NCI-H446 (cell line): ENCODE measurements at regions not wholly inside any gene's neighbourhood (a gene's known extent, or its start where the extent isn't known, plus 50 kb on each side); places are given as distances from the start of the nearest gene placed in this dataset.

Experiments
- DNase-seq, 2 experiments: peaks; one replicate each; lab custom pipeline; 2025; lab: John Stamatoyannopoulos, UW

- DNase-seq, result no peak
These were observed 177.4 kb downstream of the BTG1 start for GRCh38 chr12:91968076-91968776.

DNA sequence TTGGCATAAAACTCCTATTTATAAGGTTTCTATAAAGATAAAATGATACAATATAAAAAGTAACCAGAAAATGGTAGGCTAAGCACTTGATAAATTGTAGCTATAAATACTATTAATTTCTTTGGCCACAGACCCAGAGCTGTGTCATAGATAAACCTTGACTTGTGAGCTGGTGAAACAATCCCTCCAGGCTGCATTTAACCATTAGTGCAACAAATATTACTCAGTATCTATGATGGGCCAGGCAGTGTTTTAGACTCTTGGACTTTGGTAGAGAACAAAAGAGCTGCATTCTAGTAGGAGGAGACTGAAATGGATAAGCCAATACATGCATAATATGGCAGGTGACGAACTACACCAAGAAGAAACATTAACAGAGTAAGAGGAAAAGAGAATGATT, 178.1 kb downstream of the BTG1 start:
- DNase-seq, result no peak

DNA sequence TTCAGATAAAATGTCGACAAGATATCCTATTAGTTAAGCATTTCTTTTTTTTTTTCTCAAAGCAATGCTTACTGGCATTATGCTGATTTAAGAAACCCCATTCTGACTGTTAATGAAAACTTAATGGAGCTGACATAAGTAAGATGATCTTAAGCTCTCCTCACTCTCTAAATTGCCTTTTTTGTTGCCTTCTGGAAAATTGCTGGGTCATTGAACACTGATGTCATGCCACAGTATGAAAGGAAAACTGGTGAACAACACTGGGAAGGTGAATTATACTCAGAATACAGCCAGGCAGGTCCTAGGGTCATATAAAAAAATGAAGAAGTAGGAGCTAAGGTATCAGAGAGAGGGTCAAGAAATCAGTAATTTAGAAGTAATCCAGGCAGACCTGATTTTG, 179.9 kb downstream of the BTG1 start:
- no peak for DNase-seq

GRCh38 chr12:91964501-91964900, 181.1 kb downstream of the BTG1 start:
- no peak for DNase-seq

- DNase-seq, result no peak
These were observed 186.4 kb downstream of the BTG1 start for GRCh38 chr12:91959220-91959619.

DNA sequence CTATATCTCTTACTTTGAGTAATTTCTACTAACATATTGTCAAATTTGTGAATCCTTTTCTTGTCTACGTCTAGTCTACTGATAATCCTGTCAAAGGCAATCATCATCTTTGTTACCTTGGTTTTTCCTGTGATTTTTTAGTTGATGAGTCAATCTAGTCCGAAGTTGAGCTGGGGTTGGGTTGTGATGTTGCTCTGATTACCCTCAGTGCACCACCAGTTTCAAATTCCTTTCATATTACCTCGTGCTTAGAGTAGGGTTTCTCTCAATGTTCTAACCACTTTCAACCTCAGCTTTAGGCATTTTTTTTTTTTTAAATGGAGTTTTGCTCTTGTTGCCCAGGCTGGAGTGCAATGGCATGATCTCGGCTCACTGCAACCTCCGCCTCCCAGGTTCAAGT, 186.8 kb downstream of the BTG1 start:
- DNase-seq, result no peak

DNA sequence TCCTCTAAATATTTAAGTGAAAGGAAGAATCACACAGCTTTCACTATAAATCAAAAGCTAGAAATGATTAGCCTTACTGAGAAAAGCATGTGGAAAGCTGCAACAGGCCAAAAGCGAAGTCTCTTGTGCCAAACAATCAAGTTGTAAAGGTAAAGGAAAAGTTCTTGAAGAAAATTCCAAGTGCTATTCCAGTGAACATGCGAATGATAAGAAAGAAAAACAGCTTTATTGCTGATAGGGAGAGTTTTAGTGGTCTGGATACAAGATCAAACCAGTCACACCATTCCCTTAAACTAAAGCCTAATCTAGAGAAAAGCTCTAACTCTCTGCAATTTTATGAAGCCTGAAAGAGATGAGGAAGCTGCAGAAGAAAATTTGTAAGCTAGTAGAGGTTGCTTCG, 190.9 kb downstream of the BTG1 start:
- no peak for DNase-seq

- DNase-seq, result no peak
These were observed 191.3 kb downstream of the BTG1 start for GRCh38 chr12:91954326-91954725.

GRCh38 chr12:91952916-91953315, 192.7 kb downstream of the BTG1 start:
- DNase-seq, result no peak

- no peak for DNase-seq
These were observed 194.1 kb downstream of the BTG1 start for GRCh38 chr12:91951571-91951970.

- DNase-seq, result no peak
These were observed 197.1 kb downstream of the BTG1 start for GRCh38 chr12:91948504-91948903.

DNA sequence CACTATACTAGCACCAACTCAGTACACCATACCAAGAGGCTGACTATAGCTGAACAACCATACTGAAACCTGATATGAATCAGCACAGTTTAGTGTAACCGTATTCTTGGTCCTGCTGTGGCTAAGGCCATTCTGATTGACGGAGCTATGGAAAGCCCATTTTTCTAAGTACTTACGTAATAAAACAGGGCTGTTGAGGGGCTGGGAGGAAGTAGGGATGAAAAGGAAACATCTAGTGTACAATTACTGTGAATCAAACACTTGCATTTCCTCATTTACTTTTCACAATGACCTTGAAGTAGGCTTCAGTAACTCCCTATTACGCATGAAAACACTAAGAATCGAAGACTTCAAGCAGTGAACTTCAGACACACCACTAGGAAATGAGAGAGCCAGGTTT, 198.2 kb downstream of the BTG1 start:
- DNase-seq, result no peak

GRCh38 chr12:91944637-91945036, 201.0 kb downstream of the BTG1 start:
- DNase-seq, result no peak

- DNase-seq, result no peak
These were observed 204.6 kb downstream of the BTG1 start for GRCh38 chr12:91940826-91941570.

DNA sequence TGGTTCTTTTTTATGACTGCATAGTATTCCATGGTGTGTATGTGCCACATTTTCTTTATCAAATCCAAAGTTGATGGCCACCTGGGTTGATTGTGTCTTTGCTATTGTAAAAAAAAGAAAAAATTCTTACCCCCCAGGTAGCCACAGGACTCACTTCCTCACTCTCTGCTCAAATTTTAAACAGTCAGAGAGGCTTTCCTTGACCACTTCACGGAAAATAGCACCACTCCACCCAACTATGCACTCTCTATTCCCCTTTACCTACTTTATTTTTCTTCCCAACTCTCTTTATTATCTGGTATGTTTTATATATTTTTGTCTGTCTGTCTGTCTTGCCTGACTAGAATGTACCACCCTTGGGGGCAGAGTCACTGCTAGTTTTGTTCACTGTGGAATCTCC, 205.3 kb downstream of the BTG1 start:
- DNase-seq, result no peak

- DNase-seq, result no peak
These were observed 207.9 kb downstream of the BTG1 start for GRCh38 chr12:91937706-91938105.

DNA sequence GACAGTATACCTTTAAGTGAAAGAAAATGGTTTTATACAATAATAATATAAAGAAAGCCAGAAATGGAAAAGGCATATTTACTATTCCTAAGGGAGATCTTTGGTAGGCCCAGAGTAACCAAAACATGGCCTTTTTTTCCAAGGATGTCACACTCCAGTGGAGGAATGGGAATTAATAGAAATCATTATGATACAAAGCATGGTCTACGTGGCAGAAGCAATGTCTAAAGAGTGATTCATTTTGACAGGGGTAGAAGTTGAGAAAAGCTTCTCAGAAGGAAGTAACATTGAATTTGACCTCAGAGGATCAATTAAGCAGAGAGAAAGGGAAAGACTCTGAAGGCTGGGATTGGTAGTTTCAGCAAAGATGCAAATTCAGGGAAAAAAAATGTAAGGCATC, 208.6 kb downstream of the BTG1 start:
- DNase-seq, result no peak

GRCh38 chr12:91935296-91935695, 210.3 kb downstream of the BTG1 start:
- no peak for DNase-seq

DNA sequence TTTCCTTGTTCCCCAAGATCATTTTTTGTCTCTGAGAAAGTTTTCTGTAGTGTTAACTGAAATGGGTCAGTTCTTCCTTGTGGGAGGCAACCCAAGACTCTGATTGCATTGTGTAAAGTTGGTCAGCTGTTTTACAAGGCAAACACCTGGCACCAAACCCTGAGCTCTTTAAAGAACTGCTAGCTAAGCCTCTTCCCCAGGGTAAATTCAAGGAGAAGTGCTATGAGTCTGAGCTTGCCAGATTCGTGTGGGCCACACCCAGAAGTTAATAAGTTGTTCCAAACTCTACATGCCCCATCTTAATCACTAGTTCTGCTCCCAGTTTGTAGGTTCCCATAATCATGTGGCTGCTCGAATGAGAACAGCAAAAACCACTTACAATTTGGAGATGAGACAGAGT, 214.5 kb downstream of the BTG1 start:
- peak in 1 of 2 experiments; percentile 7 for DNase-seq

- DNase-seq, result no peak
These were observed 217.1 kb downstream of the BTG1 start for GRCh38 chr12:91928501-91928900.

DNA sequence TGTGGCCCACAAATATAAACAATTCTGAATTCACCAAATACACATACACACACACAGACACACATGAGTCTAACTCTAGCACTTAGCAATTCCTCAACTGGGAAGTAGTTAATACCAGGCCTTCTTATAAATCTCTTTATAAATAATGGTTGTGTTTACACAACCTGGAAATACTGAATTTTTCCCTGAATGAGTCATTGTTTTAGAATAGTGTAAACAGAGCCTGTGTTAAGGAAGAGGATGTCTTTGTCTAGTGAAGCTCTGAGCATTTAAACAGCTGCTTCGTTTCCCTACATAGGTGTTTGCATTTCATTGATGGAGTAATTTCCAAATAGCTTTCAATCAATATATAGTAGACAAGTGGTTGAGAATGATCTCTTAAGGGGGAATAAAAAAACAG, 218.8 kb downstream of the BTG1 start:
- no peak for DNase-seq

- no peak for DNase-seq
These were observed 220.8 kb downstream of the BTG1 start for GRCh38 chr12:91924827-91925226.

- no peak for DNase-seq
These were observed 221.8 kb downstream of the BTG1 start for GRCh38 chr12:91923864-91924263.

DNA sequence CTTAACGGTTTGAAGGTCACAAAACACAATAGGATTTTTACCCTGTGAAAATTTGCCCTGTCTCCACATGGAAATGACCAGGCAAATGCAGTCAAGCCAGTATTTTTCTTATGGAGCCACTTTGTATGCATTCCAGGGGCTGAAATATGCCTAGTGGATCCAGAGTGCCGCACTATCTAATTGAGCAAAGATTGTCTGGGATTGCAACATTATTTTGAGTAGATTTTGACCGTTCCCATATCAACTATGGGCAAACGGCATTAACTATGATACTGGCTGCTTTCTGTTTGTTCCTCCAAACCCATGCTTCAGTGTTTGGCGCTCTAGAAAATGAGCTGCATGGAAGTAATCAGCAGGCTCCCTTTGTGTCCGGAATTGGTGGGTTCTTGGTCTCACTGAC, 223.0 kb downstream of the BTG1 start:
- no peak for DNase-seq
